HEK293T (cell line): ENCODE measurements at regions not wholly inside any gene's neighbourhood (a gene's known extent, or its start where the extent isn't known, plus 50 kb on each side); places are given as distances from the start of the nearest gene placed in this dataset.

Experiments
- BHLHE40 ChIP-seq: fragments of 450-650 bp; IDR thresholded peaks from 2 replicates; pipeline ENCODE4 v1.6.1; 2016; ENCODE audit warnings: mild to moderate bottlenecking, moderate library complexity, borderline replicate concordance
- ELF4 ChIP-seq: fragments of 450-650 bp; IDR thresholded peaks from 2 replicates; pipeline ENCODE4 v1.6.1; 2017; ENCODE audit warnings: antibody characterized with exemption
- FOXM1 ChIP-seq: fragments of 450-650 bp; IDR thresholded peaks from 2 replicates; pipeline ENCODE4 v1.6.1; 2017; ENCODE audit warnings: mild to moderate bottlenecking, borderline replicate concordance
- HDGF ChIP-seq: fragments of 450-650 bp; IDR thresholded peaks from 2 replicates; pipeline ENCODE4 v1.6.1; 2017; ENCODE audit warnings: antibody characterized with exemption, borderline replicate concordance
- L3MBTL2 ChIP-seq: fragments of 450-650 bp; conservative IDR thresholded peaks from 2 replicates; pipeline ENCODE4 v1.6.1; 2016; ENCODE audit warnings: mild to moderate bottlenecking
- NFRKB ChIP-seq: fragments of 450-650 bp; IDR thresholded peaks from 2 replicates; pipeline ENCODE4 v1.6.1; 2016; ENCODE audit warnings: mild to moderate bottlenecking, moderate library complexity
- SP1 ChIP-seq: fragments of 450-650 bp; IDR thresholded peaks from 2 replicates; pipeline ENCODE4 v1.6.1; 2017
- ZNF384 ChIP-seq: fragments of 450-650 bp; IDR thresholded peaks from 2 replicates; pipeline ENCODE4 v1.6.1; 2016

DNA sequence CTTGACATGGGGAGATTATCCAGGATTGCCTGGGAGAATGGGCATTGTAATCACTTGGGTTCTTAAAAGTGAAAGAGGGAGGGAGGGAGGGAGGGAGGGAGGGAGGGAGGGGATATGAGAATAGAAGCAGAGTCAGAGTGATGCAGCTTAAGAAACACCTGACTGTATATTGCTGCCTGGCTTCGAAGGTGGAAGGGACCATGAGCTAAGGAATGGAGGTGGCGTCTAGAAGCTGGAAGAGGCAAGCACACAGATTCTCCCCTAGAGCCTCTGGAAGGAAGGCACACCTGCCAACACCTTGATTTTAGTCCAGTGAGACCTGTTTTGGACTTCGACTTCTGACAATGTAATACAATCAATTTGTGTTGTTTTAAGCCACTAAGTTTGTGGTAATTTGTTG lies 78.4 kb downstream of the PRL start:
- TF ChIP-seq SP1 (no peak), NFRKB (no peak), BHLHE40 (no peak), HDGF (no peak), ZNF384 (no peak), FOXM1 (no peak), L3MBTL2 (no peak), ELF4 (no peak)
